Astrocyte (in vitro differentiated cells and primary cell): ENCODE measurements at regions not wholly inside any gene's neighbourhood (a gene's known extent, or its start where the extent isn't known, plus 50 kb on each side); places are given as distances from the start of the nearest gene placed in this dataset.

Experiments used
- DNase-seq: peaks from one replicate; pipeline ENCODE4 v3.0.0-alpha.2; 2010; ENCODE audit warnings: low read depth
- FAIRE-seq: peaks from 2 replicates; lab custom pipeline; 2011; peaks lifted over from hg19 to GRCh38; lab: Jason Lieb, UNC
- H2AFZ ChIP-seq: 2 replicates; pipeline ENCODE4 v1.6.0; 2012; ENCODE audit warnings: low read depth, low read length, inconsistent platforms
- H3K27ac ChIP-seq: 2 replicates; pipeline ENCODE4 v1.5.1; 2011; ENCODE audit warnings: low read depth, low read length, inconsistent platforms
- H3K27me3 ChIP-seq: 2 replicates; pipeline ENCODE4 v1.6.0; 2011; ENCODE audit warnings: low read length, inconsistent platforms; ENCODE audit not compliant: insufficient read depth
- H3K36me3 ChIP-seq: 2 replicates; pipeline ENCODE4 v1.5.1; 2011; ENCODE audit warnings: low read length, inconsistent platforms; ENCODE audit not compliant: insufficient read depth
- H3K4me1 ChIP-seq: 2 replicates; pipeline ENCODE4 v1.5.1; 2011; ENCODE audit warnings: low read length, inconsistent platforms; ENCODE audit not compliant: insufficient read depth
- H3K4me2 ChIP-seq: 2 replicates; pipeline ENCODE4 v1.6.0; 2012; ENCODE audit warnings: low read length, inconsistent platforms
- H3K4me3 ChIP-seq: 2 replicates; pipeline ENCODE4 v1.5.1; 2011; ENCODE audit warnings: low read depth, mild to moderate bottlenecking, low read length, inconsistent platforms; ENCODE audit not compliant: insufficient read depth
- H3K79me2 ChIP-seq: 2 replicates; pipeline ENCODE4 v1.6.0; 2012; ENCODE audit warnings: mild to moderate bottlenecking, low read length, inconsistent platforms; ENCODE audit not compliant: insufficient read depth
- H3K9ac ChIP-seq: 2 replicates; pipeline ENCODE4 v1.6.0; 2012; ENCODE audit warnings: mild to moderate bottlenecking, low read length, inconsistent platforms
- H3K9me3 ChIP-seq: 2 replicates; pipeline ENCODE4 v1.5.1; 2012; ENCODE audit warnings: low read depth, mild to moderate bottlenecking, low read length, inconsistent platforms; ENCODE audit not compliant: insufficient read depth
- H4K20me1 ChIP-seq: 2 replicates; pipeline ENCODE4 v1.6.0; 2012; ENCODE audit warnings: low read length, inconsistent platforms; ENCODE audit not compliant: insufficient read depth
- H3K27ac Mint-ChIP-seq: one replicate; pipeline ENCODE4 v1.8.0; 2021; ENCODE audit warnings: mild to moderate bottlenecking, mixed read lengths; ENCODE audit not compliant: unreplicated experiment
- H3K27me3 Mint-ChIP-seq: one replicate; pipeline ENCODE4 v1.8.0; 2021; ENCODE audit warnings: low read depth, mixed read lengths; ENCODE audit not compliant: unreplicated experiment
- H3K36me3 Mint-ChIP-seq: one replicate; pipeline ENCODE4 v1.8.0; 2021; ENCODE audit warnings: low read depth, mixed read lengths; ENCODE audit not compliant: unreplicated experiment
- H3K4me1 Mint-ChIP-seq: one replicate; pipeline ENCODE4 v1.8.0; 2021; ENCODE audit warnings: low read depth, mixed read lengths; ENCODE audit not compliant: unreplicated experiment
- H3K4me3 Mint-ChIP-seq: one replicate; pipeline ENCODE4 v1.8.0; 2021; ENCODE audit warnings: mild to moderate bottlenecking, moderate library complexity, mixed read lengths; ENCODE audit not compliant: unreplicated experiment
- H3K9me3 Mint-ChIP-seq: one replicate; pipeline ENCODE4 v1.8.0; 2021; ENCODE audit warnings: mild to moderate bottlenecking, mixed read lengths; ENCODE audit not compliant: unreplicated experiment
- EZH2 ChIP-seq: IDR thresholded peaks from 2 replicates; pipeline ENCODE4 v1.6.1; 2012; ENCODE audit warnings: mild to moderate bottlenecking, low read length, inconsistent platforms; ENCODE audit not compliant: insufficient read depth
- TF ChIP-seq, protein P1 (sequence below): IDR thresholded peaks from 2 replicates; pipeline ENCODE4 v1.5.1; 2011; ENCODE audit warnings: low read depth, mild to moderate bottlenecking, inconsistent platforms, low read length, moderate library complexity; ENCODE audit not compliant: insufficient read depth

DNA sequence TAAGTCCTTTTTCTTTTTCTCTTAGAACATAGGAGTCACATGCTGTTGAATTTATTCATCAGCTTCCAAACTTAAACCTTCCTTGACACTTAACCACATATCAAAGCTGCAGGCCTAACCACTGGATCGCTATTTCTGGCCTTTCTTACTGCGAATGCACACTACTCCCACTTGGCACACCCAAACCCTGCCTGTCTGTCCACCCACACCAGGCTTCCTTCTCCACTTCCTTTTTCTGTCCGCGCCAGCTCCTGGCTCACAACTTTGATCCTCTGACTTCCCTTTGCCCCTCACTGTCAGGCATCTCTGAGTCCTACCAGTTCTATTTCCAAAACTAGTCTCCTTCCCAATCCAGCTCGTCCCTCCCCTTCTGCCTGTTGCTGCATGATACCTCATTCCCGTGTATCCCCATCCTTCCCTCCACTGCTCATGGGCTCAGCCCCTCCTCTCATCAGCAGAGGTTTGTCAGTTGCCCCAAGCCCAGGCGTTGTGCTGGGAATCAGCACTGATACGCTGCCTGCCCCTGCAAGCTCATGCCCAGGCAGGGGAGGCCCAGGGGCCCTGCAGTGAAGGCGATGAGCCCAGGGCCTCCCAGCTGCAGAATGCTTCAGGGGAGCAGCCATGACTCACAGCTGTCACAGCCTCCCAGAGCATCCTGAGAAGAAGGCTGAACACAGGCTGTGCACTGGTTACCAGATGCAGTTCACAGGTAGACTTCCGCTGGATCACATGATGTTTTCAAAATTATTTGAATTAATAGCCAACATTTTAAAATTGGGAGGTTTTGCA, 179.8 kb downstream of the KATNIP start:
- peak; percentile 85 for DNase-seq
- Histone ChIP-seq H2AFZ (no peak overlapping the region), H3K27ac (no peak overlapping the region), H3K4me2 (peak overlapping the region; percentile 62), H3K4me3 (no peak overlapping the region), H3K4me1 (peaks cover 16% of the 10 kb centered on the region), H4K20me1 (no peaks in the 10 kb centered on the region), H3K27me3 (no peaks in the 10 kb centered on the region), H3K9me3 (no peaks in the 10 kb centered on the region), H3K79me2 (no peaks in the 10 kb centered on the region), H3K9ac (no peak overlapping the region), H3K36me3 (no peaks in the 10 kb centered on the region)
- H3K27me3 Mint-ChIP-seq: no peaks in the 10 kb centered on the region
- peaks cover 13% of the 10 kb centered on the region for H3K4me1 Mint-ChIP-seq
- FAIRE-seq: no peak
- TF ChIP-seq EZH2: no peak
- TF ChIP-seq, protein P1, sequence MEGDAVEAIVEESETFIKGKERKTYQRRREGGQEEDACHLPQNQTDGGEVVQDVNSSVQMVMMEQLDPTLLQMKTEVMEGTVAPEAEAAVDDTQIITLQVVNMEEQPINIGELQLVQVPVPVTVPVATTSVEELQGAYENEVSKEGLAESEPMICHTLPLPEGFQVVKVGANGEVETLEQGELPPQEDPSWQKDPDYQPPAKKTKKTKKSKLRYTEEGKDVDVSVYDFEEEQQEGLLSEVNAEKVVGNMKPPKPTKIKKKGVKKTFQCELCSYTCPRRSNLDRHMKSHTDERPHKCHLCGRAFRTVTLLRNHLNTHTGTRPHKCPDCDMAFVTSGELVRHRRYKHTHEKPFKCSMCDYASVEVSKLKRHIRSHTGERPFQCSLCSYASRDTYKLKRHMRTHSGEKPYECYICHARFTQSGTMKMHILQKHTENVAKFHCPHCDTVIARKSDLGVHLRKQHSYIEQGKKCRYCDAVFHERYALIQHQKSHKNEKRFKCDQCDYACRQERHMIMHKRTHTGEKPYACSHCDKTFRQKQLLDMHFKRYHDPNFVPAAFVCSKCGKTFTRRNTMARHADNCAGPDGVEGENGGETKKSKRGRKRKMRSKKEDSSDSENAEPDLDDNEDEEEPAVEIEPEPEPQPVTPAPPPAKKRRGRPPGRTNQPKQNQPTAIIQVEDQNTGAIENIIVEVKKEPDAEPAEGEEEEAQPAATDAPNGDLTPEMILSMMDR: no peak
- H3K27ac Mint-ChIP-seq: no peak overlapping the region
- no peak overlapping the region for H3K4me3 Mint-ChIP-seq
- no peaks in the 10 kb centered on the region for H3K9me3 Mint-ChIP-seq
- peaks cover 38% of the 10 kb centered on the region for H3K36me3 Mint-ChIP-seq

DNA sequence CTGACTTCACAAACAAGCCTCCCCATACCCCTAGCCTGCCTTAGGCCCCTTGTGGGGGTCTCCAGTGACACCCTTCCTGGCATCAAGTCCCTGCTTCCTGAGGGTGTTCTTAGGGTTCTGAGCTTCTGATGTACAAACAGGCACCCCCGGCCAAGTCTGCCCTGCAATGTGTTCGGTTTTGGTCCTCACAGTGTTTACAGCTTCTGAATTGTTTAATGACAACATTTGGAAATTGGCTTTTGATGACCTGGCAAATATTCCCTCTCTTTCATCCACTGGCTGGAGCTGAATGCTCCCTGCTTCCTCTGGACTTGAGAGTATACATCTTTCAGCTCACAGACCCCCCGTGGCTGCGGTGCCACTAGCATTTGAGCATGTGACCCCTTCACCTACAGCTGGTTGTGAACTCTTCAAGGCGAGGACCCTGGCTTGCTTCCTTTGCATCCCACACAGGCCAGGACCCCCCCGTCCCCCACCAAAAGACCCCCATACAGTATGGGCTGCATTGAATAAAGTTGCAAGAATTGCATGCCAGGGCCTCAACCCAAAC, 180.8 kb downstream of the KATNIP start:
- Histone ChIP-seq H3K27ac (no peak overlapping the region), H3K79me2 (no peaks in the 10 kb centered on the region), H3K36me3 (no peaks in the 10 kb centered on the region), H2AFZ (no peak overlapping the region), H3K9ac (no peak overlapping the region), H3K4me1 (peaks cover 15% of the 10 kb centered on the region), H3K4me2 (no peak overlapping the region), H3K9me3 (no peaks in the 10 kb centered on the region), H3K27me3 (no peaks in the 10 kb centered on the region), H4K20me1 (no peaks in the 10 kb centered on the region), H3K4me3 (no peak overlapping the region)
- H3K36me3 Mint-ChIP-seq: peaks cover 32% of the 10 kb centered on the region
- no peak overlapping the region for H3K4me3 Mint-ChIP-seq
- H3K9me3 Mint-ChIP-seq: no peaks in the 10 kb centered on the region
- no peak overlapping the region for H3K27ac Mint-ChIP-seq
- TF ChIP-seq EZH2: no peak
- TF ChIP-seq, protein P1: no peak
- FAIRE-seq (no peak), DNase-seq (no peak)
- H3K4me1 Mint-ChIP-seq: peaks cover 13% of the 10 kb centered on the region
- H3K27me3 Mint-ChIP-seq: no peaks in the 10 kb centered on the region

DNA sequence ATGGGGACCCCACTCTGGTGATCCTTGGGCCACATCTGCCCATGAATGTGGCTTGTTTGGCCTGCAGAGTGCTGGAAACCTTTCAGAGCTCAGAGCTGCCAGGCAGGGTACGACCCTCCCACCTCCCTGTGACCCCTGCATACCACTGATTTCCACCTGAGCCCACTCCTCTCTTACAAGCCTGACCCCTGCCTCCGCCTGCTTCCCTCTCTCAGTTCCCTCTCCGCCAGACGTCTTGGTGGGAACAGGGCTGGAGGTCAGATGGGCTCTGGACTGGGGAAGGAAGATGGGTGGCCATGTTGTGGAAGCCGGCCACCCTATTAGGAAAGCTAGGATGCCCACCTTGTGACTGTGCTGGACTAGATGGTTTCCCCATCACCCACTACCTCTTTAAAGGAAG, 185.1 kb downstream of the KATNIP start:
- no peak for DNase-seq
- no peak overlapping the region for H3K4me2 ChIP-seq
- peaks cover 2% of the 10 kb centered on the region for H3K9me3 Mint-ChIP-seq
- no peak for TF ChIP-seq EZH2
- TF ChIP-seq, protein P1: no peak
- H3K9ac ChIP-seq: no peak overlapping the region
- H3K4me3 Mint-ChIP-seq: no peak overlapping the region
- H3K27me3 ChIP-seq: no peaks in the 10 kb centered on the region
- H3K4me1 Mint-ChIP-seq: peaks cover 4% of the 10 kb centered on the region
- H3K36me3 ChIP-seq: no peaks in the 10 kb centered on the region
- peaks cover 2% of the 10 kb centered on the region for H3K27me3 Mint-ChIP-seq
- H3K9me3 ChIP-seq: no peaks in the 10 kb centered on the region
- H4K20me1 ChIP-seq: no peaks in the 10 kb centered on the region
- H3K79me2 ChIP-seq: no peaks in the 10 kb centered on the region
- no peak overlapping the region for H3K4me3 ChIP-seq
- no peak overlapping the region for H2AFZ ChIP-seq
- no peak overlapping the region for H3K27ac Mint-ChIP-seq
- no peak overlapping the region for H3K27ac ChIP-seq
- peaks cover 2% of the 10 kb centered on the region for H3K4me1 ChIP-seq
- peaks cover 24% of the 10 kb centered on the region for H3K36me3 Mint-ChIP-seq
- no peak for FAIRE-seq
